Esophagus squamous epithelium (tissue), 4 donors: ENCODE measurements at regions not wholly inside any gene's neighbourhood (a gene's known extent, or its start where the extent isn't known, plus 50 kb on each side); places are given as distances from the start of the nearest gene placed in this dataset.

Source experiments
- POLR2A ChIP-seq, 4 donors: fragments of 450-650 bp; IDR thresholded peaks; one replicate each; pipeline ENCODE4 v1.6.1; 2017; ENCODE audit warnings: antibody characterized with exemption in 4 of 4, mild to moderate bottlenecking in 4 of 4, moderate library complexity in 3 of 4
- TF ChIP-seq, protein P1 (sequence below), 6 experiments: fragments of 450-650 bp in 4 of 6; fragments of 200-600 bp in 2 of 6; sonication (generic) in 2 of 6; IDR thresholded peaks; one replicate each; pipeline ENCODE4 v1.5.1; 2016 to 2019; ENCODE audit warnings: antibody characterized with exemption in 6 of 6, mild to moderate bottlenecking in 4 of 6, moderate library complexity in 4 of 6

DNA sequence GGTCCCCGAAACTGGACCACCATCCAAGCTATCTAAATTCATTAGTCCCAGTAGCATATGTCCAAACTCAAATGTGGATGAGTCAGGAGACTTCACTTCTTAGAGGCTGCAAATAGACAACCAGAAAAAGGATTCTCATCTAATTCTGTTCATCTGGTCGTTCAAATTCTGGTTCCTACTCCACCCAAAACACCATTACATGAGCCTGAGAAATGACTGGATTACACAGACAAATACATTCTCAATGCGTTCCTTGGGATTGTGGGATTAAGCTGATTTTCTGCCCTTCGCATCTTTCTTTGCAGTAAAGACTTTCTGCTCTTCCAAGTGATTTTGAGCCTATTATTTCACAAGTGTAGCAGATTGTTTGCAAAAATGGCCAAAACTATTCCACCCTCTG lies 472.3 kb upstream of the PROK2 start:
- TF ChIP-seq, protein P1, sequence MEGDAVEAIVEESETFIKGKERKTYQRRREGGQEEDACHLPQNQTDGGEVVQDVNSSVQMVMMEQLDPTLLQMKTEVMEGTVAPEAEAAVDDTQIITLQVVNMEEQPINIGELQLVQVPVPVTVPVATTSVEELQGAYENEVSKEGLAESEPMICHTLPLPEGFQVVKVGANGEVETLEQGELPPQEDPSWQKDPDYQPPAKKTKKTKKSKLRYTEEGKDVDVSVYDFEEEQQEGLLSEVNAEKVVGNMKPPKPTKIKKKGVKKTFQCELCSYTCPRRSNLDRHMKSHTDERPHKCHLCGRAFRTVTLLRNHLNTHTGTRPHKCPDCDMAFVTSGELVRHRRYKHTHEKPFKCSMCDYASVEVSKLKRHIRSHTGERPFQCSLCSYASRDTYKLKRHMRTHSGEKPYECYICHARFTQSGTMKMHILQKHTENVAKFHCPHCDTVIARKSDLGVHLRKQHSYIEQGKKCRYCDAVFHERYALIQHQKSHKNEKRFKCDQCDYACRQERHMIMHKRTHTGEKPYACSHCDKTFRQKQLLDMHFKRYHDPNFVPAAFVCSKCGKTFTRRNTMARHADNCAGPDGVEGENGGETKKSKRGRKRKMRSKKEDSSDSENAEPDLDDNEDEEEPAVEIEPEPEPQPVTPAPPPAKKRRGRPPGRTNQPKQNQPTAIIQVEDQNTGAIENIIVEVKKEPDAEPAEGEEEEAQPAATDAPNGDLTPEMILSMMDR (IDR thresholded peaks at IDR 0.05), result no peak
- TF ChIP-seq POLR2A (IDR thresholded peaks at IDR 0.05), result no peak
